Limb (tissue), 2 donors: ENCODE measurements at regions not wholly inside any gene's neighbourhood (a gene's known extent, or its start where the extent isn't known, plus 50 kb on each side); places are given as distances from the start of the nearest gene placed in this dataset.

Source experiments
- DNase-seq, 2 donors: peaks; one replicate each; pipeline ENCODE4 v3.0.0-alpha.2; 2016; ENCODE audit errors: extremely low spot score in 2 of 2

DNA sequence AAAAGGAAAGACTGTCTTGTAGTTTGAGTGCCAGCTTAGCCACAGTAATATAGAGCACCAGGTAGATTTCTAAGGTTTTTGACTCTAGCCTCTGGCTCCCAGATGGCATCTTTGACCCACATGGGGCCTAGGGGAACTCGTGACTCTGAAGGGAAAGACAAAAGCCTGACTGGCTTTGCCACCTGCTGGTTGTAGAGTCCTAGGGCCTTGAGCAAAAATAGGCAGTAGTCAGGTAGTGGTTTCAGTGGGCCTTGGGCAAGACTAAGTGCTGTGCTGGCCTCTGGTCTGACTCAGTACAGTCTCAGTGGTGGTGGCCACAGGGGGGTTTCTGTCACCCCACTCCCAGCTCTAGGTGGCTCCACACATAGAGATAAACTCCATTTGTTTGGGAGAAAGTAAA, 349.4 kb downstream of the FAM181B start:
- no peak for DNase-seq

DNA sequence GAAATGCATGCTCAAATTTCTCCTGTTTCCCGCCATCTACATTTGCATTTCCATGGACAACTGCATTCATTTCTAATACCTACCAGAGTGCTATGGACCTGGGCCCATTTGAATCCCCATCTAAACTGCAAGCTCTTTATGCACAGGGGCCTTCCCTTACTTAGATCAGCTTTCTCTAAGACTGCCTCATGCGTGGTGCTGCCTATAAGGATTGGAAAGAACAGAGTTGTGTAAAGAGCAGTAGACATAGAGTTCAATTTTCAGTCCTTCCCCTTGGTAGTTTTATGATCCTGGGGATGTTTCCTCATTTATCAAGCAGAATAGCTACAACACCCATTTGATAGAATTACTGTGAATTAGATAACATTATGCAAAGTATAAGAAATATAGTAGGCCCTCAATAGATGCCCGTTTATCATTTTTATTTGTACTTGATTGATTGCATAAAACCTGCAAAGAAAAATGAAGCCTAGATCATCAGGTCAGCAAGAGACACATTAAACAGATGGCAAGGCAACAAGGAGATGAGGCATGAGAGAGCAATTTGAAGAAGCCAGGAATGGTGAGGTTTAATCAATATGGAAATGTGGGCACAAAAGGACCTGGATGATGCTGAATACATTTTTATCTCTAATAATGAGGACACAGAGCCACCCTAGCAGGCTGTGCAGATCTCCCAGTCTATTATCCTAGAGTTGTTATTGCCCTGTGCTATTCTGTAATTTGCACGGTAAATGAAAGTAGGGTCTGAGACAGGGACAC, 359.7 kb downstream of the FAM181B start:
- no peak for DNase-seq

DNA sequence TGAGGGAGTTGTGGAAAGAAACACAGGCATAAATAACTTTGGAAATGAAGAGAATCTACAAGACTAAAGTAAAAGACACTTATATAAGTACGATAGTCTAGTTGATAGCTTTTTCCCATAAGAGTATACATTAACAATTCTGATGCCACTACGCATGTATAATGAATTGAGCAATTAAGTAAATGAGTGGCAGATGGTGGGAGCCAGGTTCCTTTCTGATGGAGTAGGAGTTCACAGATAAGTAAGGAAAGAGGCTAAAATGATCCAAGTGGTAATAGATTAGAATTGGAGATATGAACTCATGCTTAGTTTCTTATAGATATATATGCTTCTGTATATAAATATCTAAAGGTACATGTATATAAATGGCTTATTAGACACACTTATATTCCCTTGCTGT, 368.3 kb downstream of the FAM181B start:
- no peak for DNase-seq

DNA sequence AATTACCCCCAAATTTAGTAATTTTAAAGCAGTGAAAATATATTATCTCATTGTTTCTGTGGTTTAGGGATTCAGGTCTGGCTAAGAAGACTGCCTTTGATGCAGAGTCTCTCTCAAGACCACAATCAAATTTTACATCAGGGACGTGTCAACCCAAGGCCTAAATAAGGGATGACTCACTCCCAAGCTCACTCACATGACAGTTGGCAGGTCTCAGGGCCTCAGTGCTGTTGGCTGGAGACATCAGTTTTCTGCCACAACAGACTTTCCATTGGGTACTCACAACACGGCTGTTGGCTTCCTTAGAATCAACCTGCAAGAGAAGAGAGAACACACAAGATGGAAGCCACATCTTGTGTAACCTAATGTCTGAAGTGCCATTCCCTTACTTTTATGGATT, 377.3 kb downstream of the FAM181B start:
- no peak for DNase-seq

DNA sequence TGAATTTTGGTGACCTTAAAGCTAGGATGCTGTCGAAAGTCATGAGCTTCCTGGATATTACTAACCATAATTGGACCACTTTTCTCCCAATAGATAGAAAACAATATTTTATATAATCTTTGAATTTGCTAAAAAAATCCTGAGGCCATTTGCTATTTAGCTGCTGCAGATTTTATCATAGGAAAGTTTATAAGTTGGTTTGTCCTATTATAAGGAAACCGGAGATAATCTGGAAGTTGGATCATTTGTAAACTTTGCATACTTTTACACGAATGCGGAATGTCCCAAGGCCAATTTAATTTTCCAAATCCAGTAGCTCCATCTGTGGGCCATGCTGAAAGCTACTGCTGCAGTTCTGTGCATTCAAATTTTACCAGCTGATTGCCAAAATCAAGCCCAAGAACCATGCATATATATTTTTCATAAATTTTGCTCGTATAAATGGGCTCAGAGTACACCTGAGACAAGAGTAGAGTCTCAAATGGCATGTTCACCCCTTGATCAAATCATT, 378.3 kb downstream of the FAM181B start:
- no peak for DNase-seq

DNA sequence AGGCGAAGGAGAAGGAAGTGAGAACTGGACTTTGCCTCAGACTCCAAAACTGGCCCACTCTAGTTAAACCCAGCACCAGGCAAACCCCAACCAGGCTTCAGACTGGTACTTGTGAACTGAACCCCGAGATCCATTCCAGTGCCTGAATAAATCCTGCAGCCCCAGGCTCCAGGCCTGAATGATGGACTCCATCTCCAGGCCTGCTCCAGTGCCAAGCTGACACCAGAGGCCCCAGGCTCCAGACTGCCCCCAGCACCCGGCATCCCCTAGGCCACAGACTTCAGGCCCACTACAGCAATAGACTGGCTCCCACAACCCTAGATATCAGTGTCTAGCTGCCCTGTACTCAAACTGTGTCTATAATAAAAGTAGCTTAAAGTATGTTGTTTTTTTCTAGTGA, 406.8 kb downstream of the FAM181B start:
- no peak for DNase-seq

DNA sequence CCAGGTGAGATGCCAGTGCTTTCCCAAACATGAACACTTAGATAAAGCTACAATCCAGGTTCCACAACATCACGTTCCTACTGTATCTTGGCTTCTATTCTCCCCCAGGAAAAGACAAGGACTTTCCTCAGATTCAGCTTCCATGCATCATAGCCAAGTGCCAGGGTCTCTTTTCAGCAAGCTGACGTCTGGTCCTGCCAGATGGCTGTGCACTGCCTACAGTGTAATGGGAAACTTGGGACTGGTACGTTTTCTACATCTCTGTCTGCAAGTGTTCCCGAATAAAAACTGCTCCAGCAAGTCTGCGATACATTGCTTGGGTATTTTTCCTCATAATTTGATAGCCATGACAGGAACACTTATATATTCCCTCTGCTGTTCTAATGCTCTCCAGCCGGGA, 412.5 kb downstream of the FAM181B start:
- no peak for DNase-seq

DNA sequence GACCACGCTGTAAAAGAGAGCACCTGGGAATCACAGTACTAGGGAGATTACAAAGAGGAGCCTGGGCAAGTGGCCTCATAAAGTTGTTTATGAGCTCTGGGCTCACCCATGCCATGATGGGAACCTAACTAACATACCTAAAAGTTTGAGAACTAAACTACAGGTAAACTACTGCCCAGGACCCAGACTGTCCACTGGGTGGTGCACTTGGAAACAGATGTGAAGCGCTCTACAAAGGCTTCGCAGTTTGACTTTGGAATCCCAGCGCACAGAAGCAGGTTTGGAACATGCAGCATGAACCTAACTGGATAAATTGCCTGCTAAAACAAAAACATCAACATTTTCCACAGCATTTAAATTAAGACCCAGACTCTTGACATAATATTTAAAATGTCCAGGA, 418.6 kb downstream of the FAM181B start:
- DNase-seq = peak in 1 of 2 donors; percentile 33

DNA sequence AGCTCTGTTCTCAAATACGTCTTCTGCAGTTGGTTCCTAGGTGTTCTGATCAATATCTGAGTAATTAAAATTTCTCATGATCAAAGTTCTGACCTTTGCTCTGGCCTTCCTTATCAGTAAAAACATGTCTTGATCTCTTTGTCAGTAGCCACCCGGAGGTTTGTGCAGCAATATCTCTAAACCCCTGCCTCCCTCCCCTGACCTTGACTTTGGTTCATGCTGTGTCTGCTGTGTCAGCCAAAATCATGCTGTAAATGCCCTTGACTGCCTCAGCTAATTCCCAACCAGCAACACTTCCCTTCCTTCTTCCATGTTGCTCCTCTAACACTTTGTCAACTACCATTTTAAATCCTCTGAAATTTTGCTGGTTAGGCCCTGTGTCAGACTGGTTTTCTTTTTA, 424.7 kb downstream of the FAM181B start:
- DNase-seq = no peak

DNA sequence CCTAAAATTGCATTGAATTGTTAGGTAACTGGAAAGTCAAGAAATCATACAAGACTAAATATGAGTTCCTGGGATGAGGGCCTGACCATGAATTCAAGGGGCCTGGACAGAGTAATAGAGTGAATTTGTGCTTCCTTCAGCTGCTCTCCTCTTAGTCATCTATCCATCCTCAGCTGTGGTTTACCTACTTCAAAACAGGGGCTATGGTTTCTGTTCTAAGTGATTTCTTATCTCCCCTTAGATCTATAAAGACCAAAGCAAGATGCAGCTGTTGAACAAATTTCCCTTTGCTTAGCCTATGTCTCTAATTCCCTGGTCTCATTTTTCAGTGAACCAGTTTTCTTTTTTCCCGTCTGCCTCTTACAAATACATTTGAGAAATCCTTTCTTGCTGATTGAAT, 428.5 kb downstream of the FAM181B start:
- DNase-seq = no peak

DNA sequence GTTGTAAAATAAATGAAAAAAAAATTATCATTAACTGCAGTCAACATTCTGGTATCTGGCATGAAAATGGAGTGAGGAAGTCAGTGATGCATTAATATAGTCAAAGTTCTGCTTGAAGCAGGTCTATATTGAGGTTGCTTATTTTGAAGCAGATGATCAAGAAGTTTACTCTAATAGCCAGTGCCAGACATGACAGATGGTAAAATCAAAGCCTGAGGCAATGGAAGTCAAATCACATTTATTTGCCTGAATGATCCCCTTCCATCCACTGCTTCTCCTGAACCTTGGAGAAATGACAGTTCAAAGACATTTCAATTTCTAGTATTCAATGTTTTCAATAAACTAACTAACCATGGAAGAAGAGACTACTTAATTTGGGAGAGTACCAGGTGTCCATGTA, 430.0 kb downstream of the FAM181B start:
- DNase-seq = no peak

DNA sequence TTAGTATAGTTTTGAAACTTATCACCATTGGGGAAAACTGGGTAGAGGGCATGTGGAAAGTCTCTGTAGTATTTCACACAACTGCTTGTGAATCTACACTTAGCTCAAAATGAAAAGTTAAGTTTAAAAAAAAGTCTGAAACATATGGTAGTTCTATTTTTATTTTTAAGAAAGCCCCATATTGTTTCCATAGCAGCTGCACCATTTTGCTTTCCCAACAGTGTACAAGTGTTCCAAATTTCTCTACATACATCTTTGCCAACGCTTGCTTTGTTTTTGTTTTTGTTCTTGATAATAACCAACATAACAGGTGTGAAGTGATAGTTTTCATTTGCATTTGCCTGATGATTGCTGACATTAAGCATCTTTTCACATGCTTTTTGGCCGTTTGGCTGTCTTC, 445.2 kb downstream of the FAM181B start:
- no peak for DNase-seq

DNA sequence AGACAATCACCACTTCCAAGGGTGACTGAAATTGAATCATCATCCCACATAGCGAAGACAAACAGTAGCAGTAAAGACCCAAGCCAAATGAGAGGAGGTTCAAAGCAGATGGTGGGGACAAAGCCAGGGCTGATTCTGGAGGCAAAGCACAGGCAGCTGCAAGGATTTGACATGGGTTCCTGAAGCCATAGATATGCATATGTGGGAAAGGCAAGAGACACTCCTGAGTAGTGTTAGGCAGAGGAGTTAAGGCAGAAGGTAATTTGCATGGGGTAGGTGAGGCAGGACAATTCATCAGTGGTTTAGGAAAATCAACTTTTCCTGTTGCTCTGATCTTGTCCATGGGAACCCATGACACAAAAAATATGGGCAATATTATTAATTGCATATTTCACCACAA, 462.8 kb downstream of the FAM181B start:
- no peak for DNase-seq

DNA sequence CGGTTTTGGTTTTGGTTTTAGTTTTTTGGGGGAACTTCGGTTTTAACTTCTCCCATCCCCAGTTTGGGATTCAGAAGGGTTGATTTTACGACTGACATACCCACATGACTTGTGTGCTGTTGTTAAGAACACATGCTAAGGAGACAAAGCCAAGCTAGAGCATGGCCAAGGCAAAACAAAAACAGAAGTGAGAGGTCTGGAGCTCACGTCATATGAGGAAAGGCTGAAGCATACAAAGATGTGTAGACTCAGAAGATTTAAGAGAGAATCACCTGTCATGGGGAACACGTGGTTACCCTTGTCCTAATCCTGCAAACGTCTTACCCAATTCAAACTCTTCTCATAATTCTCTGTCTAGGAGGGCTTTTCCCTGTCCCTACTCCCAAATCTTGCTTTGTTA, 465.0 kb downstream of the FAM181B start:
- DNase-seq = no peak

DNA sequence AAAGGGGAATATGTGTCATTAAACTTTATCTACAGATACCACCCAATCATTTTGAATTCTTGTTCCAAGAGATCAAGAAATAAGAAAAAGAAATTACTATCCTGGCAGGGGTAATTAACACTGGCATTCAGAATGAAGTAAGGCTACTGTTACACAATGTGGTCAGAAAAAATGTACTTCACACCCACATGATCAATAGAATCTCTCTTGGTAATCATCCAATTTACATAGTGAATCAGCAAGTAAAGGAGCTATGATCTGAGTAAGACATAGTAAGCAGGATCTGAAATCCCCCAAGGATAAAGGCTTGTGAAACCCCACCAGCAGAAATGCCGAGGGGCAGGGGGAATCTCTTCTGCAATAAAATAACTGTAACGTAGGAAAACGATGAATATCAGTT, 466.5 kb downstream of the FAM181B start:
- no peak for DNase-seq

DNA sequence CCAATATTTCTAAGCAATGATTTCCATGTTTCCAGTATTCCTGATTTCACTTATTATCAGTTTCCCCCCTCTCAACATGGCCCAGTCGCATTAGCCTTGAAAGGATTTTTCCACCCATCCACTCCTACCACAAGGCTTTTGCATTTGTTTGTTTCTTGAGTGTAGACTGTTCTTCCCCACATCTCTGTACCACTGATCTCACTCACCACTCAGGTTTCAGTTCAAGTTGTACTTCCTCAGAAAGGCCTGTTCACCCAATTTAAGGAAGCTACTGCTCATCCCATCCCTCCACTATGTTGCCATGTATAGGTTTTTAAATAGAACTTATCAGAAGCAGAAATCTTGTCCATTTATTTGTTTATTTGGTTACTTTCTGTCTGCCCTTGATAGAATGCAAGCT, 472.3 kb downstream of the FAM181B start:
- DNase-seq = no peak

DNA sequence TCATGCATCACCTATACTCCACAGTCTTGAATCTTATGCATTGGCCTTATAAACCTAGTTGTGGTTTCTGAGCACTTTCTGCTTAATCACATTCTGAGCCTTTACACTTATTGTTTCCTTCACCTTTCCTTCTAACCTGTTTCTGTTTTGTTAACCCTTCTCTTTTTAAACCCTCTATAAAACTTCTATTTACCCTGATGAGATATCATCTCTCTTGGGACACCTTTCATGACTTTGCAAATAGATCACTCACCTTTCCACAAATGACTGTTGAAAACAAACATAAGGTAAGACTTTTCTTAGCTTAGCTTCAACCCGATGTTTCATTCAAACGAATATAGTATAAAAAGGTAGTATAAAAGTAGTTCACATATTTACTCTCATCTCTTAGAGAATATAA, 483.6 kb downstream of the FAM181B start:
- DNase-seq = no peak

DNA sequence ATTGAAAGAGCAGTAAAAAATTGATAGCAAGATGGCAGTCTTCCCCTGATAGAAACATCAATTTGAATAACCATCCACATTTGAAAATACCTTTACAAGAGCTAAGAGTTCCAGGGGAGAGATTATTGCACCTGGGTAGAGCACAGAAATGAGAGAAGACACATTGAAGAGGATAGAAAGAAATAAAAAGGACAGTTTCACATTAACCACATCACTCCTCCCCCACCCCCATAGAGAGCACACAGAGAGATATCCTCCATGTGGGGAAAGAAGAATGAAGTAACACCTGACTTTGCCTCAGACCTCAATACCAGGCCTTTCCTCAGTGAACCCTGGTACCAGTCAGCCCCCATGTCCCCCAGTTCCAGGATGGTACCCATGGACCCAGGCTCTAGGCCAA, 486.7 kb downstream of the FAM181B start:
- DNase-seq = no peak

DNA sequence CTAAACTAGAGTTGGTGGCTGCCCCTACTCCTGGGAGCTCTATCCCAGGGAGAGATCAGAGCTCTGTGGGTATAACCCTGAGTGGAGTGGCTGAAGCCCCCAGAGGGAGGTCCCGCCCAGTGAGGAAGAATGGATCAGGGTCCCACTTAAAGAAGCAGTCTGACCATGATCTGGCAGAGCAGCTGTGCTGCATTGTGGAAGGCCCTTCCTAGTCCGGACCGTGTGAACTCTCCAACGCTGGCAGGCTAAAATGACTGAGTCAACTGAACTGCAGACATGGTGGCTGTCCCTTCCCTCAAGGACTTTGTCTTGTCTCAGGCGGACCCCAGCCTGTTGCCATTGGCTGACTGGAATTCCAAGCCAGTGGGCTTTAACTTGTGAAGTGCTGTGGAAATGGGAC, 494.2 kb downstream of the FAM181B start:
- DNase-seq = no peak

DNA sequence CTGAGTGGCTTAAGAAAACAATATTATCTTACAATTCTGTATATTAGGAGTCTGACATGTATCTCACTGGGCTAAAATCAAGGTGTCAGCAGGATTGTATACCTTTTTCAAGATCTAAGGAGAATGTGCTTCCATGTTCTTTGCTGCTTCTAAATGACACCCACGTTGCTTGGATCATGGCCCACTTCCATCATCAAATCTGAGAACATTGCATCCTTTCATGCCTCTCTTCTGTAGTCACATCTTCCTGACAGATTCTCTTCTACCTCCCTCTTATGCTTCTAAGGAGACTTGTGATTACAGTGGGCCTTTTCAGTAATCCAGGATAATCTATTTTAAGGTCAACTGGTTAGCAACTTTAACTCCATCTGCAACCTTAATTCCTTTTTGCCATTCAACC, 499.4 kb downstream of the FAM181B start:
- DNase-seq = no peak

DNA sequence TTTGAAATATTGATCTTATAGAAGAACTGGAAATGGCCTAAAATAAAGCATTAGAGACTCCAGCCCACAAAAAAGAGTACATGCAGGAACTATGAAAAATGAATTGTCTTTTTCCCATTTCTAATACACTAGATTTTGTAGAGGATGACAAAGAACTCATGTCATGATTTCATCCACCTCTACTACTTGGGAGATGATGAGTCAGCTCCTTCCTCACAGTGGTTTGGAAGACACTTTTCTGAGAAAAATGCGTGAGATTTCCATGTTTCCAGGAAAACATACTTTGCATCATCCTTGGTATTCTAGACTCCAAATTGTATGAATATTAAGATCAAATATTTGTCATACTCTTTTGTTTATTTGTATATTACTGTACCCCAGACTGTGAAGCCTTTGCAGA, 500.5 kb downstream of the FAM181B start:
- DNase-seq = no peak

DNA sequence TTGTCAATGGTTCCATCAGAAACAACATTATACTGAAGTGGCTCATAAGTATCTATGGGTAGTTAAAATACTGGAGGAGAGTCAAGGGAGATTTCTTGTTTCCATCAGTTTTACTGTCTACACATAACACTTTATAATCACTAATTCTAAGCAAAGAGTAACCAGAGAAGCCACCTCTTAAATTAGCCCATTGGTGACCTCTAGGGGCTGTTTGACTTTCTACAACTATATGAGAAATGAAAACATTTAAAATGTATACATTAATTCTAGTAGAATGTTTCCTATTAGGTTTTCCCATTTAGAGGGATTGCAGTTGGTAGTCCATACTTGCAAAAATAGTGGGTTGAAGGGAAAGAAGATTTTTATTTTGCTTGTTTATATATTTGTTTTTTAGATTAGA, 504.3 kb downstream of the FAM181B start:
- DNase-seq = peak in 1 of 2 donors; percentile 60

DNA sequence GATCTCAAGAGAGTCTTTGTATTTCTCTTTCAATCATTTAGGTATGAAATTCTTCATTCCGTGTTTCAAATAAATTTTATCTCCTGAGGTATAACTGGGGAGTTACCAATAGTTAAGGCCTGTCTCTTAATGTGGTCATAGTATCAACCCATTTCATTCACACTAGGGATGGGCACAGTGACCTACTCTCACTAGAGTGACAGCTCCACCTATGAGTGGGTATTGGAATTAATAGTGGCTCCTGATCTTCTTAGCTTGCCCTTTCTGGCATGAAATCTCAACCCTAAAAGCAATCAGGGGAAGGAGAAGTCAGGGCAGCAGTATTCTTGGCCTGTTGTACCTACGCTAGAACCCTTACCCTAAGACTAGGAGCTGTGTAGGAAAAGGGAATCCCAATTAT, 507.7 kb downstream of the FAM181B start:
- no peak for DNase-seq

DNA sequence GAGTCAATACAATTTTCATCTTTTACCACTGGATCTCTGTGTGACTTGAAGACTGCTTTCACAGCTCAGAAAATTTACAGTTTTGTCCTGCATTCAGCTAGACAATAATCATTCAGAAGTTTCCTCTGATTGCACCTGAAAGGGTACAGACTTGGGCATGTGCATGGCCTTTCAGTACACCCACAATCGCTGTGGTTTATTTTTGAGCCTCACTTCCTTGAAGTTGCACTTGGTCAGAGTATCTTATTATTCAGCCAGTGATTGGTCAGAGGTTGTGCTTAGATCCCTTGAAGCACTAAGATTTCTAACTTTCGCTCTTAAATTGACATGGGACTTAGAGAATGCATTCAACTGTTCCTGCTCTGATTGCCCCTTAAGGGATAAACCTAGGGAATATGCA, 508.2 kb downstream of the FAM181B start:
- no peak for DNase-seq
